ENCODE measurements at regions not wholly inside any gene's neighbourhood (a gene's known extent, or its start where the extent isn't known, plus 50 kb on each side); places are given as distances from the start of the nearest gene placed in this dataset.

DNA sequence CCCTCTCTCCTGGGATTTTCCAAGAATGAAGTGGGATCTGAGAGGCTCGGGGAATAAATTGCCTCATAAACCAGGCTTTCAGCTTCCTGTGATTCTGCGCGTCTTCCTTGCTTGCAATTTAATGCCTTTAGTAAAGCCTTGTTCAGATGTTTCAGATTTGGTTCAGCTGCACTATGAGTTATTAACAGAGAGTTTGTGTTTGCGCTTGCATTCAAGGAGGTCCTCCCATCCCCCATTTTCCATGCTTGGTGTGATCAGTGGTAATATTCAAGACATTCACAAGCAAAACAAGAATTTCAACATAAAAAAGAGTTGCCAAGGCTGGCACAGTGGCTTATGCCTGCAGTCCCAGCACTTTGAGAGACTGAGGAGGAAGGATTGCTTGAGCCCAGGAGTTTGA is 1068.9 kb downstream of the TYW1 start:
- no peak for DNase-seq (ENCODE audit: low spot score)
- intact Hi-C loops (cut with DNase I) = no loop called here
- Histone ChIP-seq H3K27me3 (replicated peaks; ENCODE audit: insufficient read depth) (no peaks in the 10 kb centered on the region), H3K9me3 (no peaks in the 10 kb centered on the region), H3K4me3 (no peak overlapping the region), H3K36me3 (no peaks in the 10 kb centered on the region), H3K27ac (no peak overlapping the region), H3K4me1 (replicated peaks) (no peaks in the 10 kb centered on the region)
- TF ChIP-seq, protein P1, sequence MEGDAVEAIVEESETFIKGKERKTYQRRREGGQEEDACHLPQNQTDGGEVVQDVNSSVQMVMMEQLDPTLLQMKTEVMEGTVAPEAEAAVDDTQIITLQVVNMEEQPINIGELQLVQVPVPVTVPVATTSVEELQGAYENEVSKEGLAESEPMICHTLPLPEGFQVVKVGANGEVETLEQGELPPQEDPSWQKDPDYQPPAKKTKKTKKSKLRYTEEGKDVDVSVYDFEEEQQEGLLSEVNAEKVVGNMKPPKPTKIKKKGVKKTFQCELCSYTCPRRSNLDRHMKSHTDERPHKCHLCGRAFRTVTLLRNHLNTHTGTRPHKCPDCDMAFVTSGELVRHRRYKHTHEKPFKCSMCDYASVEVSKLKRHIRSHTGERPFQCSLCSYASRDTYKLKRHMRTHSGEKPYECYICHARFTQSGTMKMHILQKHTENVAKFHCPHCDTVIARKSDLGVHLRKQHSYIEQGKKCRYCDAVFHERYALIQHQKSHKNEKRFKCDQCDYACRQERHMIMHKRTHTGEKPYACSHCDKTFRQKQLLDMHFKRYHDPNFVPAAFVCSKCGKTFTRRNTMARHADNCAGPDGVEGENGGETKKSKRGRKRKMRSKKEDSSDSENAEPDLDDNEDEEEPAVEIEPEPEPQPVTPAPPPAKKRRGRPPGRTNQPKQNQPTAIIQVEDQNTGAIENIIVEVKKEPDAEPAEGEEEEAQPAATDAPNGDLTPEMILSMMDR (IDR thresholded peaks at IDR 0.05) = no peak
- TF ChIP-seq POLR2AphosphoS5 (IDR thresholded peaks at IDR 0.05) = no peak
- no peak for TF ChIP-seq POLR2A (IDR thresholded peaks at IDR 0.05)
- WGBS = 66% methylated on average over 4 of the region's 4 CpGs

- 60% methylated on average over 4 of the region's 4 CpGs for WGBS
- H3K36me3 ChIP-seq = no peaks in the 10 kb centered on the region
- no peak for DNase-seq (ENCODE audit: low spot score)
These were observed 1071.2 kb downstream of the TYW1 start for GRCh38 chr7:68067845-68068244.

DNA sequence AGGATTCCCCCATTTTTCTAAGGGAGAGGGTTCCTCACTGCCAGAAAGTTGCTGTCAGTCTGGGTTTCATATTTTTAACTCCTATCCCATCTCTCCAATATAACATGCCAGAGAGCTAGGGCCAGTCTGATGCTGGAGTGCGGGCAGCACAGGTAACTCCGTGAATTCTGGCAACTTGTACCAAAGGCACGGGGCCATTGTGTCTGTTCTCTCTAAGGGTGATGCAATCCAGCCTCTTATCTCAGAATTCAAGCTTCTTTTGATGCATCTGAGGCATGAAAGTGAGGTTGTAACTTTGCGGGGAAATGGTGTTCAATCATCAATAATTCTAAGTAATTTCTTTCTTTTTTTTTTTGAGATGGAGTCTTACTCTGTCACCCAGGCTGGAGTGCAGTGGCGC is 1074.4 kb downstream of the TYW1 start:
- intact Hi-C loops (cut with DNase I) = no loop called here
- Histone ChIP-seq H3K4me1 (replicated peaks) (no peaks in the 10 kb centered on the region), H3K27ac (no peak overlapping the region), H3K36me3 (no peaks in the 10 kb centered on the region), H3K27me3 (replicated peaks; ENCODE audit: insufficient read depth) (no peaks in the 10 kb centered on the region), H3K4me3 (no peak overlapping the region), H3K9me3 (no peaks in the 10 kb centered on the region)
- TF ChIP-seq POLR2AphosphoS5 (IDR thresholded peaks at IDR 0.05) (no peak), POLR2A (IDR thresholded peaks at IDR 0.05) (no peak)
- TF ChIP-seq, protein P1 (IDR thresholded peaks at IDR 0.05) = no peak
- 75% methylated on average over 5 of the region's 5 CpGs for WGBS
- DNase-seq (ENCODE audit: low spot score) = no peak

More at GRCh38 chr7:68067845-68068244, 1071.2 kb downstream of the TYW1 start:
- H3K4me3 ChIP-seq = no peak overlapping the region
- H3K27me3 ChIP-seq (replicated peaks; ENCODE audit: insufficient read depth) = no peaks in the 10 kb centered on the region
- TF ChIP-seq POLR2A (IDR thresholded peaks at IDR 0.05) (no peak), POLR2AphosphoS5 (IDR thresholded peaks at IDR 0.05) (no peak)
- TF ChIP-seq, protein P1 (IDR thresholded peaks at IDR 0.05) = no peak
- intact Hi-C loops (cut with DNase I) = no loop called here
- no peaks in the 10 kb centered on the region for H3K9me3 ChIP-seq
- H3K27ac ChIP-seq = no peak overlapping the region
- no peaks in the 10 kb centered on the region for H3K4me1 ChIP-seq (replicated peaks)

GRCh38 chr7:68073701-68074100 is 1077.1 kb downstream of the TYW1 start:
- intact Hi-C loops (cut with DNase I) = no loop called here
- WGBS = 78% methylated on average over 5 of the region's 5 CpGs
- Histone ChIP-seq H3K4me3 (no peak overlapping the region), H3K27me3 (replicated peaks; ENCODE audit: insufficient read depth) (no peaks in the 10 kb centered on the region), H3K4me1 (replicated peaks) (no peaks in the 10 kb centered on the region), H3K27ac (no peak overlapping the region), H3K36me3 (no peaks in the 10 kb centered on the region), H3K9me3 (no peaks in the 10 kb centered on the region)
- no peak for DNase-seq (ENCODE audit: low spot score)
- TF ChIP-seq POLR2A (IDR thresholded peaks at IDR 0.05) (no peak), POLR2AphosphoS5 (IDR thresholded peaks at IDR 0.05) (no peak)
- TF ChIP-seq, protein P1 (IDR thresholded peaks at IDR 0.05) = no peak

- H3K4me1 ChIP-seq (replicated peaks) = no peaks in the 10 kb centered on the region
These were observed 1077.6 kb downstream of the TYW1 start for GRCh38 chr7:68074242-68074641.

More at GRCh38 chr7:68074242-68074641, 1077.6 kb downstream of the TYW1 start:
- Histone ChIP-seq H3K36me3 (no peaks in the 10 kb centered on the region), H3K4me3 (no peak overlapping the region), H3K27me3 (replicated peaks; ENCODE audit: insufficient read depth) (no peaks in the 10 kb centered on the region), H3K27ac (no peak overlapping the region), H3K9me3 (no peaks in the 10 kb centered on the region)
- no peak for DNase-seq (ENCODE audit: low spot score)
- intact Hi-C loops (cut with DNase I) = no loop called here
- 79% methylated on average over 3 of the region's 3 CpGs for WGBS
- TF ChIP-seq, protein P1 (IDR thresholded peaks at IDR 0.05) = no peak
- TF ChIP-seq POLR2AphosphoS5 (IDR thresholded peaks at IDR 0.05) = no peak
- TF ChIP-seq POLR2A (IDR thresholded peaks at IDR 0.05) = no peak
